ENCODE measurements at regions not wholly inside any gene's neighbourhood (a gene's known extent, or its start where the extent isn't known, plus 50 kb on each side); places are given as distances from the start of the nearest gene placed in this dataset.
"Not testable (repeated sequence)": the region's sequence is repeated elsewhere in the genome, so short reads cannot be mapped to it uniquely, and the experiment has no call there.

DNA sequence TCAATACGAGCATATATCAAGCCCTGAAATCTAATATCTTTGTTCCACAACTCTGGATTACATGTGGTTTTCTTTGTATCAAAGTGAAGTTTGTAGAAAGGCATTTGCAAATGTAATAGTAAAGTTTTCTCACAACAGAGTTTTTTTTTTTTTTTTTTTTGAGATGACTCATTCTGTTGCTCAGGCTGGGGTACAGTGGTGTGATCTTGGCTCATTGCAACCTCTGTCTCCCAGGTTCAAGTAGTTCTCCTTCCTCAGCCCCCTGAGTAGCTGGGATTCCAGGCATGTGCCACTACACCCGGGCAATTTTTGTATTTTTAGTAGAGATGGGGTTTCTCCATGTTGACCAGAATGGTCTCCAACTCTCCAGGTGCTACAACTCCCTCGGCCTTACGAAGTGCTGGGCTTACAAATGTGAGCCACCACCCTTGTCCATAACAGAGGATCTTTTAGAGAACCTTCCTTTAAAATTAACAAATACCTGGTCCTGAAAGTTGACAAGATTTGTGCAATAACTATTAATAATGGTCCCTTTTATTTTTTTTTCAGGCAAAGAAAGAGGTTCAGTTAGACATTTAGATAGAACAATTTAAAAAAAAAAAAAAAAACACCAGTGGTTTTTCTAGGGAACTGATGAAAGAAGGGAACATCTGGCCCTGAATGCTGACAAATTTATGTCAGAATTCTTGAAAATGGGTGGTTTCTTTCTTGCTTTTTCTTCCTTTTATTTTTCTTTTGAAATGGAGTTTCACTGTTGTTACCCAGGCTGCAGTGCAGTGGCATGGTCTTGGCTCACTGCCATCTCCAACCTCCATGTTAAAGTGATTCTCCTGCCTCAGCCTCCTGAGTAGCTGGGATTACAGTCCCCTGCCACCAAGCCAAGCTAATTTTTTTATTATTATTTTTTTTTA, 278.5 kb downstream of the RPS4Y2 start:
- DNase-seq, result peak; percentile 2

GRCh38 chrY:21037398-21037797, 281.5 kb downstream of the RPS4Y2 start:
- not testable (repeated sequence) for DNase-seq

DNA sequence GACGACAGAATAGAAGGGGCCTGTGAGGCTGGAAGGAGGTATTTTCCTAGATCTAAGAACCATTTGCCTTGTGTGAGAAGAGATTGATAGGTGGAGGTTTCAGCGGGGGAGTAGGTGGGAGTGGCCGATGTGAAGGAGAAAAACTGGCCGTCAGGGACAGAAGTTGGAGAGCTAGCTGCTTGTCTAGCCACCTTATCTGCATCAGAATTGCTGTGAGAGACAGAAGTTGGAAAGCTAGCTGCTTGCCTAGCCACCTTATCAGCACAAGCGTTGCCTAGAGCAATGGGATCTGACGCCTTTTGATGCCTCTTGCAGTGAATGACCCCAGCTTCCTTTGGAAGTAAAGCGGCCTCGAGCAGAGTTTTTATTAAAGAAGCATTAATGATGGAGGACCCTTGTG, 283.9 kb downstream of the RPS4Y2 start:
- no peak for DNase-seq

- not testable (repeated sequence) for DNase-seq
Observed at GRCh38 chrY:21040711-21041110, 284.8 kb downstream of the RPS4Y2 start.

DNA sequence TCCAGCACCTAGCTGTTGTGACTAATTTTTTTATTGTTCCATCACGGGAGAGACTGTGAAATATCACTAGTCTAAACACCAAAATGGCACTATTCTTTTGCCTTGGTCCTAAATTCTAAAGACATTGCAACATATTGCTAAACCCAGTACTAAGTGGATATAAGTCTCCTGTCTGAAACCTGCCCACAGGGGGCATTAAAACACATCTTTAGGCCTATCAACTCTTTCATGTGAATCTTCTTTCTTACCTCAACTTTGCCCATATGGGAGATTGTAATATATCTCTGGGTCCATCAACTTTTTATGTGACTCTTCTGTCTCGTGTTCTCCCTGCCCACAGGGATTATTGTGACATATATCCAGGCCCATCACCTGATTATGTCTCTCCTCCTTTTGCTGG, 317.2 kb downstream of the RPS4Y2 start:
- peak; percentile 13 for DNase-seq

DNA sequence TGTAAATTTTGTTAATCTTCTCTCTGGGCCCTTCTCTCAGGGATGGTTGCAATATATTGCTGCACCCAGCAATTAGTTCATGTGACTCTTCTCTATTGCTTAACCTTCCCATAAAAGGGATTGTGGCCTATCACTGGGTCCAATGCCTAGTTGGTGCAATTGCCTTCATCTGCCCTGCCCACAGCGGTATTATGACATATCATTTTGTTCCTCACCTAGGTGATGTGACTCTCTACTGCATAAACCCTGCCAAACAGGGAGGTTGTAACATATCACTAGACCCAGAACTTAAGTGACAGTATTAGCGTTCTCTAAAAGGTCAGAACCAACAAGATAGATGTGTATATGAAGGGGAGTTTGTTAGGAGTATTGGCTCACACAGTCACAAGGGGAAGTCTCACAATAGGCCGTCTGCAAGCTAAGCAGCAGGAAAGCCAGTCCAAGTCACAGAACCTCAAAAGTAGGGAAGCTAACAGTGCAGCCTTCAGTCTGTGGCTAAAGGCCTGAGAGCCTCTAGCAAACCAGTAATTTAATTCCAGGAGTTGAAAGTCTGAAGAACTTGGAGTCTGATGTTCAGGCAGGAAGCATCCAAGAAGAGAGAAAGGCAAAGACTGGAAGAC, 317.8 kb downstream of the RPS4Y2 start:
- DNase-seq, result no peak

- DNase-seq, result no peak
Observed at GRCh38 chrY:21075658-21076057, 319.8 kb downstream of the RPS4Y2 start.

DNA sequence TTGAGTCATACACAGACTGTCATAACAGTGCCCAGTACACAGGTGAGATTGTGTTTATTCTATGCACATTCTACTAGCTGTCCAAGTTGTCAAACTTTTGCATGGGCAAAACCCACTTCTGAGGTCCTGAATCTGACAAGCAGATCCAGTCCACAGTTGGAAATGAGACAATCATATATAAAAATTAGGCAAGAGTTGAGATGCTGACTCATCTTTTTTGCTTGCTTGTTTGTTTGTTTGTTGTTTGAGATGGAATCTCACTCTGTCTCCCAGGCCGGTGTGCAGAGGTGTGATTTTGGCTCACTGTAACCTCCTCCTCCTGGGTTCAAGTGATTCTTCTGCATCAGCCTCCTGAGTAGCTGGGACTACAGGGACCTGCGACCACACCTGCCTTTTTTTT, 323.8 kb downstream of the RPS4Y2 start:
- DNase-seq, result no peak

GRCh38 chrY:21081640-21082611, 326.0 kb downstream of the RPS4Y2 start:
- no peak for DNase-seq

DNA sequence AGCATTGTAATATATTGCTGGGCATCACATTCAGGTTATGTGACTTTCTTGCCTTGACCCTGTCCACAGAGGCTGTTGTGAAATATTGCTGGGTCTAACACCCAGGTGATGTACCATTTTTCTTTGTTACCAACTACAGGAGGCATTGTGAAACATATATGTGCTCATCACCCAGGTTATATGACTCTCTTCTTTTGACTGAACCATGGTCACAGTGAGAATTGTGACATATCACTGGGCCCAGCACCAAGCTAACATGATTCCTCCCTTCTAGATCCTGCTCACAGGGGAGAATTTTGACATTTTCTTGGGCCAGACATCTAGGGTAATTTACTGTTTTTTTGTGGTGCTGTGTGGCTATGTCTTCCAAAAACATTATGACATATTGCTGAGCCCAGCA, 326.7 kb downstream of the RPS4Y2 start:
- DNase-seq, result no peak

- peak; percentile 22 for DNase-seq
Observed at GRCh38 chrY:21091909-21092308, 336.0 kb downstream of the RPS4Y2 start.

DNA sequence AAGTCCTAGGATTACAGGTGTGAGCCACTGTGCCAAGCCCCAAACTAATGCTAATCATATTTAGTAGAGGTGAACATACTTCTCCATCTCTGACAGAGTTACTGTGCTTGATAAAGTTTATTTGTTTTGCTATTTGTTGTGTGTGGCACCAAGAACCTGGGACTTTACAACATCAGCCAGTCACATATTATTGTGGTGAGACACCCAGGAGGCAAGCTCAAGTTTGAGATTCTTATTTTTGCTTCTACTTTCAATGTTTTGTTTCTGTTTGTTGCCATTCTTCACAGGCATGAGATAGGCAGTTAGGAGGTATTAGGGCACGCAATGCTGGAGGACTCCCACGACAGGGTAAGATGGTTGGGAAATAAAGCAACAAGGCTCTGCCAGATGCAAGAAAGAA, 346.6 kb downstream of the RPS4Y2 start:
- DNase-seq, result no peak

DNA sequence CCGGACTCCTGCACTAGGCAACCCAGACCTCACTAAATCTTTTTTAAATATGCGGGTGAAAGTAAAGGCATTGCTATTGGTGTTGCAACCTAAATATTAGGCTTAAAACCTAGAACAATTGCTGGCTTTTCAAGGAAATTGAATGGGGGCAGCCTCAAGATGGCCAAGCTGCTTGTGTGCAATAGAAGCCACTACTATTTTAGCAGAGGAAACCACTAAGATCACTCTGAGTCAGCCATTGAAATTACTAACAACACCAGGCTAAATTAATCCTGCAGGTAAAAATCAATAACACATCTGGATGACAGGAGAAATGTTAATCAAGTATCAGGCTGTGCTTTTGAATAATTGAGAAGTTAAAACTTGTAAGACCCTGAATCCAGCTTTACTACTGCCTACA, 348.0 kb downstream of the RPS4Y2 start:
- DNase-seq, result no peak

DNA sequence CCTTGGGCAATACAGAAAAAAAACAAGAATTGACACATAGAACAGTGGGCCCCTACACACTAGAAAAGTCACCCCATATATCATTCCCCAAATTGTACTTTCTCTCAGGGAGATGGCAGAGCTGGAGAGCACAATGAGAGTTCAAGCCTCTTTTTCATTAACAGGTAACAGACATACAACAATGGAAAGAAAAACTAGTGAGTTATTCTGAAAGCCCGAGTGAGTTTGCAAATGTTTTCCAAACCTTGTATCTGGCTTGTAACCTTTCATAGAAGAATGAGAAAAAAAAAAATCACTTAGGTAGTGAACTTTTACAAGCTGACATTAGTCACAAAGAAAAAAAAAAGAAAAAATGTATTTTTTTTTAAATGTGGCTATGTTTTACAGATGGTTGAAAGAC, 349.6 kb downstream of the RPS4Y2 start:
- DNase-seq, result no peak

DNA sequence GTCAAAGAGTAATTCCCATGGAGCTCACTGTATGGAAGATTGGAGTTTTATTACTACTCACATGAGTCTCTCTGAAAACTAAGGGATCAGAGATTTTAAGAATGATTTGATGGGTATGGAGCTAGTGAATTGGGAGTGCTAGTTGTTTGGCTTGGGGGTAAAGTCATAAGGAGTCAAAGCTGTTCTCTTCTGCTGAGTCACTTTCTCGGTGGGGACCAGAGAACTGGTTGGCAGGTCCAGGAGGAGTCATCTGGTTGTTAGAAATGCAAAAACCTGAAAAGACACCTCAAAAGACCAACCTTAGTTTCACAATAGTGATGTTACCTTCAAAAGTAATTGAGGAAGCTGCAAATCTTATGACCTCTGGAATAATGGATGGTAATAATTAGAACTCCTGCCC, 355.4 kb downstream of the RPS4Y2 start:
- no peak for DNase-seq

GRCh38 chrY:21121065-21121464, 365.2 kb downstream of the RPS4Y2 start:
- no peak for DNase-seq

DNA sequence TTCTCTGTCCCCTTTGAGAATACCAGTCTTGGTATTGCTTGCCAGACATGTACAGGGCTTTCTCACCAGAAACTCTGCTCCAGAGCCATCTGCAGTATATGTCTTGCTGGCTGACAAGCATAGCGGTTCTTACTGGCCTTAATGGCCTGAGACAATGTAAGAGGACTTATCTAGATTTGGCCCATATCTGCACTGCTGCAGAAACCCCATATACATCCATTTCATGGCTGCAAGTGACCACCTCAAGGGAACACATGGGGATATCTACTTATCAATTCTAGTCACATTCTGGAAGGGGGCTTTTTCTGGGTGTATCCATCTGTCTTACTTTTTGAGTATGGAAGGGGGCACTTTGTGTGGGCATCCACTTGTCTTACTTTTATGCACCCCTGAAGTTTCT, 375.5 kb upstream of the RBMY1B start:
- DNase-seq, result no peak

DNA sequence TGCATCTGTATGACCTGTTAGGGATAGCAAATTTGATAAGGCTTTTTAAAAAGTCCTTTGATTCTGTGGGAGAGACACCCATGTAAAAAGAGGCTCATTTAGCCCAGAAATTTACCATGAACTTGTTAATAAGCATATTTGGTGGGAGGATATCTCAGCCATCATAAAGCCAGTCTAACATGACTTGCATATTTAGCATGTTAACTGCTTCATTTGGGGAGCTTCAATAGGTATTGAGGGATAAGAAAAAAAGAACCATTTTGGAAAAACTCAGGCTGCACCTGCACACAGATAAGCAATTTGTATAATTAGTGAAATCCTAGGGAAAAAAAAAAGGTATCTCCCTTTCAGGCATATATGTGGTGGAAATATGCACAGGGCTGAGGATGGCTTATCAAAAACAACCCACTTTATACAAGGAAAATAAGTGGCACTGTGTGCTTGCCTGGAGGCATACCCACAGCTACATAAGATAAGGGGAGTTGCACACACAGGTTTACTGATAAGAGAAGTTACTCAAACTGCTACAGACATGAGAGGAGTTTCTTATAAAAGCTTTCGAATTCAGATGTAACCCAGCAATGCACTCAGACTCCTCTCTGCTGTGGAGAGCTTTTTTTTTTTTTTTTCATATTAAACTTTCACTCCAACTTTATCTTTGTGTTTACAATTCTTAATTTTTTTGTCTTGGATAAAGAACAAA, 372.9 kb upstream of the RBMY1B start:
- no peak for DNase-seq

- no peak for DNase-seq
Observed at GRCh38 chrY:21146331-21146730, 364.8 kb upstream of the RBMY1B start.

GRCh38 chrY:21149971-21150370, 361.2 kb upstream of the RBMY1B start:
- no peak for DNase-seq

- DNase-seq, result no peak
Observed at GRCh38 chrY:21169821-21170220, 341.3 kb upstream of the RBMY1B start.

DNA sequence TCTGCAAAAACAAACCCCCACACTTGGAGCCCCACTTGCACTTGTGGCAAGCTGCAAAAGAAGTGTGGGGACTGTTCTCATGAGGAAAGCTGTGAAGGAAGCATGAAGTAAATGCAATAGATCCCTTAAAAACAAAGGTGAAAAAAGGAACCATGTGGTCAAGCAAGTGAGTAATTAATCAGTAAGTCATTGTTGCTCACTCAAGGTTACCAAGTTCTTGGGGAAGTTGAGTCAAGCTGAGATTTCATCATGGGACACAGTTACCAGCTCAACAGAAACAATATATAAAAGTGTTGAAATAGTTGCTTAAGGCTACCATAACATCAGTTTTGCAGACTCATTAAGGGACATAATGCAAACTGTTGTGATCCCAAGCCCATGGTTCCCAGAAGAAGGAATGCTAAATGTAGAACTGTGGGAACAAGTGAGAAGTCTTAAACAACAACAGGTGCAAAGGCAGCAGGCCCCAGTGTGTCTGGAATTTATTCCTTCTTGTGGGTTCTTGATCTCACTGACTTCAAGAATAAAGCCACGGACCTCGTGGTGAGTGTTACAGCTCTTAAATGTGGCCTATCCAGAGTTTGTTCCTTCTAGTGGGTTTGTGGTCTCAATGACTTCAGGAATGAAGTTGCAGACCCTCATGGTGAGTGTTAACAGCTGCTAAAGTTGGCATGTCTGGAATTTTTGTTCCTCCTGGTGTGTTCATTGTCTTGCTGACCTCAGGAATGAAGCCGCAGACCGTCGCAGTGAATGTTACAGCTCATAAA, 336.3 kb upstream of the RBMY1B start:
- DNase-seq, result no peak
